Vagina (tissue), 2 donors: ENCODE measurements at regions not wholly inside any gene's neighbourhood (a gene's known extent, or its start where the extent isn't known, plus 50 kb on each side); places are given as distances from the start of the nearest gene placed in this dataset.

Source experiments
- CTCF ChIP-seq, 3 experiments: fragments of 450-650 bp in 2 of 3; fragments of 200-600 bp in 1 of 3; sonication (generic) in 1 of 3; IDR thresholded peaks; one replicate each; pipeline ENCODE4 v1.5.1; 2017 to 2019; ENCODE audit warnings: antibody characterized with exemption in 3 of 3, mild to moderate bottlenecking in 2 of 3, moderate library complexity in 2 of 3
- POLR2A ChIP-seq, 2 donors: fragments of 450-650 bp; IDR thresholded peaks; one replicate each; pipeline ENCODE4 v1.6.1; 2017; ENCODE audit warnings: antibody characterized with exemption in 2 of 2, mild to moderate bottlenecking in 2 of 2, moderate library complexity in 2 of 2

- no peak for TF ChIP-seq CTCF (IDR thresholded peaks at IDR 0.05)
- TF ChIP-seq POLR2A (IDR thresholded peaks at IDR 0.05), result no peak
These were observed 128.7 kb upstream of the C14orf180 start for GRCh38 chr14:104450811-104451401.
